SK-N-SH (cell line): ENCODE measurements at regions not wholly inside any gene's neighbourhood (a gene's known extent, or its start where the extent isn't known, plus 50 kb on each side); places are given as distances from the start of the nearest gene placed in this dataset.

Source experiments
- CTCF ChIA-PET: fragments of 300-600, 350-600 bp; formaldehyde crosslinking; extraction: SDS; loops from one replicate; lab custom pipeline; 2021; lab: Yijun Ruan, JAX
- POLR2A ChIA-PET: fragments of 350-600 bp; sonication (Branson Sonifier 250); formaldehyde crosslinking; extraction: SDS; loops from one replicate; lab custom pipeline; 2020; ENCODE audit warnings: antibody characterized with exemption, inconsistent platforms; lab: Yijun Ruan, JAX
- DNase-seq: peaks from one replicate; pipeline ENCODE4 v3.0.0; 2012
- H2AFZ ChIP-seq: fragments of 200-600 bp; sonication (generic); 2 replicates; pipeline ENCODE4 v1.8.1; 2016; ENCODE audit warnings: antibody characterized with exemption, mild to moderate bottlenecking, low read depth
- H3F3A ChIP-seq: fragments of 200-600 bp; sonication (generic); replicated peaks from 2 replicates; pipeline ENCODE3; 2016; ENCODE audit warnings: antibody characterized with exemption, mild to moderate bottlenecking; ENCODE audit not compliant: insufficient read depth
- H3K27ac ChIP-seq, 2 experiments: fragments of 200-500 bp in 1 of 2; fragments of 200-600 bp in 1 of 2; sonication (Bioruptor generic) in 1 of 2; sonication (generic), shearing (Covaris generic) in 1 of 2; 2 replicates each; pipeline versions ENCODE4 v1.5.1 to v1.6.1; 2014 to 2016; ENCODE audit warnings: low read depth in 2 of 2, inconsistent platforms in 1 of 2, low read length in 1 of 2, mild to moderate bottlenecking in 1 of 2, mixed read lengths in 1 of 2
- H3K27me3 ChIP-seq: fragments of 200-600 bp; sonication (generic), shearing (Covaris generic); 2 replicates; pipeline ENCODE4 v1.6.1; 2016; ENCODE audit warnings: mixed run types; ENCODE audit not compliant: insufficient read depth
- H3K36me3 ChIP-seq, 2 experiments: fragments of 200-500 bp in 1 of 2; fragments of 200-600 bp in 1 of 2; sonication (Bioruptor generic) in 1 of 2; sonication (generic) in 1 of 2; replicated peaks in 1 of 2; 2 replicates each; pipeline versions ENCODE3 to v1.5.1; 2014 to 2016; ENCODE audit warnings: low read length in 1 of 2, mild to moderate bottlenecking in 1 of 2; ENCODE audit not compliant: insufficient read depth in 2 of 2, control insufficient read depth in 1 of 2
- H3K4me1 ChIP-seq, 2 experiments: fragments of 200-500 bp in 1 of 2; fragments of 200-600 bp in 1 of 2; sonication (Bioruptor generic) in 1 of 2; sonication (generic), shearing (Covaris generic) in 1 of 2; 2 replicates each; pipeline versions ENCODE4 v1.5.1 to v1.6.1; 2014 to 2016; ENCODE audit warnings: low read depth in 1 of 2, low read length in 1 of 2, mixed run types in 1 of 2; ENCODE audit not compliant: insufficient read depth in 2 of 2, control insufficient read depth in 1 of 2
- H3K4me2 ChIP-seq: fragments of 200-600 bp; sonication (generic), shearing (Covaris generic); 2 replicates; pipeline ENCODE4 v1.6.1; 2017; ENCODE audit warnings: mixed run types
- H3K4me3 ChIP-seq, 2 experiments: fragments of 200-500 bp in 1 of 2; fragments of 200-600 bp in 1 of 2; sonication (Bioruptor generic) in 1 of 2; sonication (generic), shearing (Covaris generic) in 1 of 2; 2 replicates each; pipeline versions ENCODE4 v1.5.1 to v1.8.1; 2014 to 2016; ENCODE audit warnings: low read depth in 2 of 2, inconsistent platforms in 1 of 2, low read length in 1 of 2, mild to moderate bottlenecking in 1 of 2, mixed read lengths in 1 of 2, moderate library complexity in 1 of 2
- H3K79me2 ChIP-seq: fragments of 200-600 bp; sonication (generic); 2 replicates; pipeline ENCODE4 v1.8.1; 2017; ENCODE audit warnings: mild to moderate bottlenecking; ENCODE audit not compliant: insufficient read depth
- H3K9ac ChIP-seq: fragments of 200-600 bp; sonication (generic); 2 replicates; pipeline ENCODE4 v1.6.1; 2017; ENCODE audit warnings: mixed run types
- H3K9me2 ChIP-seq: fragments of 200-600 bp; sonication (generic); 2 replicates; pipeline ENCODE4 v1.6.1; 2017; ENCODE audit warnings: mixed run types
- H3K9me3 ChIP-seq: fragments of 200-600 bp; sonication (generic); 2 replicates; pipeline ENCODE4 v1.6.1; 2017; ENCODE audit warnings: mixed run types, mild to moderate bottlenecking, moderate library complexity
- H4K20me1 ChIP-seq: fragments of 200-600 bp; sonication (generic); 2 replicates; pipeline ENCODE4 v1.6.1; 2017; ENCODE audit warnings: mild to moderate bottlenecking, mixed run types; ENCODE audit not compliant: insufficient read depth
- CHD2 ChIP-seq: fragments of 150-350 bp; IDR thresholded peaks from 2 replicates; pipeline ENCODE4 v1.6.1; 2018; ENCODE audit warnings: low read length; ENCODE audit not compliant: partially characterized antibody
- CTCF ChIP-seq: fragments of 200-600 bp; sonication (generic); IDR thresholded peaks from 2 replicates; pipeline ENCODE4 v1.6.1; 2017; ENCODE audit warnings: antibody characterized with exemption, mild to moderate bottlenecking, moderate library complexity
- ELF1 ChIP-seq: IDR thresholded peaks from 2 replicates; pipeline ENCODE4 v1.4.0; 2012
- EZH2phosphoT487 ChIP-seq: fragments of 200-600 bp; sonication (generic); IDR thresholded peaks from 2 replicates; pipeline ENCODE4 v1.6.1; 2017; ENCODE audit warnings: low read depth, mixed run types, mild to moderate bottlenecking, antibody characterized with exemption, moderate library complexity, borderline replicate concordance
- FOSL2 ChIP-seq: IDR thresholded peaks from 2 replicates; pipeline ENCODE4 v1.4.0; 2012; ENCODE audit warnings: low read depth, mild to moderate bottlenecking, moderate library complexity, borderline replicate concordance
- GABPA ChIP-seq: IDR thresholded peaks from 2 replicates; pipeline ENCODE4 v1.4.0; 2012; ENCODE audit warnings: low read depth, mild to moderate bottlenecking
- GATA2 ChIP-seq: sonication (generic); formaldehyde crosslinking; IDR thresholded peaks from 2 replicates; pipeline ENCODE4 v1.5.0; 2020; ENCODE audit warnings: mild to moderate bottlenecking, missing genetic modification reagents
- MEF2A ChIP-seq: IDR thresholded peaks from 2 replicates; pipeline ENCODE4 v1.4.0; 2012; ENCODE audit warnings: low read depth, borderline replicate concordance
- MXI1 ChIP-seq: IDR thresholded peaks from 2 replicates; pipeline ENCODE4 v1.6.1; 2012; ENCODE audit warnings: mild to moderate bottlenecking, low read depth, low read length, improper control_type of control experiment
- NFIC ChIP-seq: IDR thresholded peaks from 2 replicates; pipeline ENCODE4 v1.4.0; 2012; ENCODE audit warnings: borderline replicate concordance
- POLR2AphosphoS5 ChIP-seq: IDR thresholded peaks from 2 replicates; pipeline ENCODE4 v1.6.1; 2012; ENCODE audit warnings: low read depth, low read length
- RAD21 ChIP-seq: IDR thresholded peaks from 2 replicates; pipeline ENCODE4 v1.6.1; 2012; ENCODE audit warnings: mild to moderate bottlenecking, low read length
- RFX5 ChIP-seq: IDR thresholded peaks from 2 replicates; pipeline ENCODE4 v1.6.1; 2012; ENCODE audit warnings: mild to moderate bottlenecking, improper control_type of control experiment, low read length
- TEAD4 ChIP-seq: IDR thresholded peaks from 2 replicates; pipeline ENCODE4 v1.4.0; 2012; ENCODE audit warnings: mild to moderate bottlenecking, borderline replicate concordance; ENCODE audit not compliant: insufficient read depth
- ZBTB33 ChIP-seq: IDR thresholded peaks from 2 replicates; pipeline ENCODE4 v1.4.0; 2012; ENCODE audit warnings: low read depth, borderline replicate concordance
- WGBS: methylation state at CpG from one replicate; pipeline ENCODE4 v1.1.6; 2017; ENCODE audit warnings: low lambda C conversion rate; 5-methylcytosine and 5-hydroxymethylcytosine counted together
- TF ChIP-seq, protein P1 (sequence below): fragments of 150-350 bp; IDR thresholded peaks from 2 replicates; pipeline ENCODE4 v1.6.1; 2016; ENCODE audit warnings: mild to moderate bottlenecking, low read depth, low read length
- TF ChIP-seq, protein P2 (sequence below): fragments of 150-350 bp; IDR thresholded peaks from 2 replicates; pipeline ENCODE4 v1.6.1; 2017; ENCODE audit warnings: antibody characterized with exemption, low read length, low read depth, borderline replicate concordance

- DNase-seq, result no peak
- no peaks in the 10 kb centered on the region; the same call in 1 of the 2 replicates for H3K27me3 ChIP-seq
- H2AFZ ChIP-seq, result no peak overlapping the region
- CTCF ChIA-PET, result no interaction called here
- POLR2A ChIA-PET, result no interaction called here
- WGBS, result 72% methylated on average over 2 of the region's 2 CpGs
- no peaks in the 10 kb centered on the region for H3K9me2 ChIP-seq
- no peak overlapping the region for H3K4me3 ChIP-seq
- no peaks in the 10 kb centered on the region for H3K9me3 ChIP-seq
- no peaks in the 10 kb centered on the region for H3K79me2 ChIP-seq
- H3F3A ChIP-seq, result no peaks in the 10 kb centered on the region
- TF ChIP-seq RAD21 (no peak), ZBTB33 (no peak), CTCF (no peak), MEF2A (no peak), CHD2 (no peak), RFX5 (no peak)
- TF ChIP-seq, protein P1, sequence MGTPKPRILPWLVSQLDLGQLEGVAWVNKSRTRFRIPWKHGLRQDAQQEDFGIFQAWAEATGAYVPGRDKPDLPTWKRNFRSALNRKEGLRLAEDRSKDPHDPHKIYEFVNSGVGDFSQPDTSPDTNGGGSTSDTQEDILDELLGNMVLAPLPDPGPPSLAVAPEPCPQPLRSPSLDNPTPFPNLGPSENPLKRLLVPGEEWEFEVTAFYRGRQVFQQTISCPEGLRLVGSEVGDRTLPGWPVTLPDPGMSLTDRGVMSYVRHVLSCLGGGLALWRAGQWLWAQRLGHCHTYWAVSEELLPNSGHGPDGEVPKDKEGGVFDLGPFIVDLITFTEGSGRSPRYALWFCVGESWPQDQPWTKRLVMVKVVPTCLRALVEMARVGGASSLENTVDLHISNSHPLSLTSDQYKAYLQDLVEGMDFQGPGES, result no peak
- TF ChIP-seq, protein P2, sequence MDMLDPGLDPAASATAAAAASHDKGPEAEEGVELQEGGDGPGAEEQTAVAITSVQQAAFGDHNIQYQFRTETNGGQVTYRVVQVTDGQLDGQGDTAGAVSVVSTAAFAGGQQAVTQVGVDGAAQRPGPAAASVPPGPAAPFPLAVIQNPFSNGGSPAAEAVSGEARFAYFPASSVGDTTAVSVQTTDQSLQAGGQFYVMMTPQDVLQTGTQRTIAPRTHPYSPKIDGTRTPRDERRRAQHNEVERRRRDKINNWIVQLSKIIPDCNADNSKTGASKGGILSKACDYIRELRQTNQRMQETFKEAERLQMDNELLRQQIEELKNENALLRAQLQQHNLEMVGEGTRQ, result no peak
- H4K20me1 ChIP-seq, result no peaks in the 10 kb centered on the region
- no peaks in the 10 kb centered on the region for H3K36me3 ChIP-seq
- H3K27ac ChIP-seq, result no peak overlapping the region
- no peaks in the 10 kb centered on the region for H3K4me1 ChIP-seq
- no peak overlapping the region for H3K9ac ChIP-seq
- no peak overlapping the region for H3K4me2 ChIP-seq
These were observed 199.2 kb downstream of the RAB38 start for GRCh38 chr11:87976009-87976408.

GRCh38 chr11:87974797-87975196 lies 200.4 kb downstream of the RAB38 start:
- no peak overlapping the region for H3K4me3 ChIP-seq
- H3K4me1 ChIP-seq, result no peaks in the 10 kb centered on the region
- H3K36me3 ChIP-seq, result no peaks in the 10 kb centered on the region
- H4K20me1 ChIP-seq, result no peaks in the 10 kb centered on the region
- H2AFZ ChIP-seq, result no peak overlapping the region
- H3K9ac ChIP-seq, result no peak overlapping the region
- no peaks in the 10 kb centered on the region for H3K79me2 ChIP-seq
- H3K9me3 ChIP-seq, result no peaks in the 10 kb centered on the region
- ChIA-PET POLR2A (no interaction called here), CTCF (interaction anchor here (0.6 to 1.3 kb wide), 3 partner anchors 41 to 584 kb away, joined by 3 to 5 read pairs (median 3); no protein-coding TSS in a partner anchor)
- H3K4me2 ChIP-seq, result no peak overlapping the region
- 48% methylated on average over 3 of the region's 3 CpGs for WGBS
- no peak overlapping the region for H3K27ac ChIP-seq
- H3K9me2 ChIP-seq, result no peaks in the 10 kb centered on the region
- DNase-seq, result no peak
- no peaks in the 10 kb centered on the region for H3F3A ChIP-seq
- no peaks in the 10 kb centered on the region; the same call in 1 of the 2 replicates for H3K27me3 ChIP-seq
- TF ChIP-seq ZBTB33 (no peak), ELF1 (no peak), MEF2A (no peak), RAD21 (no peak), NFIC (no peak), FOSL2 (no peak), EZH2phosphoT487 (no peak), MXI1 (no peak), GATA2 (CRISPR knock-in tag) (no peak), GABPA (no peak), POLR2AphosphoS5 (no peak), TEAD4 (no peak)
- TF ChIP-seq, protein P2, result no peak
